Loucy (cell line): ENCODE measurements at regions not wholly inside any gene's neighbourhood (a gene's known extent, or its start where the extent isn't known, plus 50 kb on each side); places are given as distances from the start of the nearest gene placed in this dataset.

Source experiments
- CTCF ChIP-seq: fragments of 200-600 bp; sonication (generic); conservative IDR thresholded peaks from 2 replicates; pipeline ENCODE4 v1.5.1; 2014; ENCODE audit warnings: mild to moderate bottlenecking, antibody characterized with exemption, low read length
- EZH2phosphoT487 ChIP-seq: fragments of 200-600 bp; IDR thresholded peaks from 2 replicates; pipeline ENCODE4 v1.6.1; 2018; ENCODE audit warnings: antibody characterized with exemption, mild to moderate bottlenecking, moderate library complexity, borderline replicate concordance

GRCh38 chr15:31459400-31459748 lies 132.7 kb downstream of the KLF13 start:
- TF ChIP-seq CTCF: no peak
- TF ChIP-seq EZH2phosphoT487: no peak
